ENCODE measurements at regions not wholly inside any gene's neighbourhood (a gene's known extent, or its start where the extent isn't known, plus 50 kb on each side); places are given as distances from the start of the nearest gene placed in this dataset.

DNA sequence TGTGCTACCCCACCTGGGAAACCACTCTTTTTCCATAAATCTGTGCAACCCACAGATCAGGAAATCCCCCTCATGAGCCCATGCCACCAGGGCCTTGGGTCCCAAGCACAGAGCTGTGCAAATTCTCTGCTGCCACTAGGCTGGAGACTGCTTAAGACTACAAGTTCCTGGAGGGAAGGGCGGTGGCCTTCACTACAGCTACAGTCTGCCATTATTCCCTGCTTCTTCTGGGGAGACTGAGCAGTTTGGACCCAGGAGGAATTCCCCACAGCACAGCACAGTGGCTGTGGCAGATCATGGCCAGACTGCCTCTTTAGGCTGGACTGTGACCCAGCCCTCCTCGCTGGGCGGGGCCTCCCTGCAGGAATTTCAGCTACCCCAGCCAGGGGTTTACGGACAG lies 89.7 kb upstream of the GRB10 start:
- Histone ChIP-seq H3K9me3 (no peaks in the 10 kb centered on the region), H3K27ac (no peak overlapping the region), H3K4me3 (no peak overlapping the region), H3K4me1 (no peaks in the 10 kb centered on the region), H3K36me3 (no peaks in the 10 kb centered on the region), H3K27me3 (no peaks in the 10 kb centered on the region)
- DNase-seq (no peak), ATAC-seq (no peak)
- intact Hi-C loops (cut with DNase I; ENCODE audit: low total_unique reads): no loop called here
- TF ChIP-seq, protein P1, sequence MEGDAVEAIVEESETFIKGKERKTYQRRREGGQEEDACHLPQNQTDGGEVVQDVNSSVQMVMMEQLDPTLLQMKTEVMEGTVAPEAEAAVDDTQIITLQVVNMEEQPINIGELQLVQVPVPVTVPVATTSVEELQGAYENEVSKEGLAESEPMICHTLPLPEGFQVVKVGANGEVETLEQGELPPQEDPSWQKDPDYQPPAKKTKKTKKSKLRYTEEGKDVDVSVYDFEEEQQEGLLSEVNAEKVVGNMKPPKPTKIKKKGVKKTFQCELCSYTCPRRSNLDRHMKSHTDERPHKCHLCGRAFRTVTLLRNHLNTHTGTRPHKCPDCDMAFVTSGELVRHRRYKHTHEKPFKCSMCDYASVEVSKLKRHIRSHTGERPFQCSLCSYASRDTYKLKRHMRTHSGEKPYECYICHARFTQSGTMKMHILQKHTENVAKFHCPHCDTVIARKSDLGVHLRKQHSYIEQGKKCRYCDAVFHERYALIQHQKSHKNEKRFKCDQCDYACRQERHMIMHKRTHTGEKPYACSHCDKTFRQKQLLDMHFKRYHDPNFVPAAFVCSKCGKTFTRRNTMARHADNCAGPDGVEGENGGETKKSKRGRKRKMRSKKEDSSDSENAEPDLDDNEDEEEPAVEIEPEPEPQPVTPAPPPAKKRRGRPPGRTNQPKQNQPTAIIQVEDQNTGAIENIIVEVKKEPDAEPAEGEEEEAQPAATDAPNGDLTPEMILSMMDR (IDR thresholded peaks at IDR 0.05 in 4 of 5, conservative IDR thresholded peaks at IDR 0.05 in 1 of 5): no peak
- TF ChIP-seq POLR2A (IDR thresholded peaks at IDR 0.05): no peak
- in situ Hi-C loops (cut with MboI; ENCODE audit: low sequenced_read_pairs in 4 of 4): no loop called here

DNA sequence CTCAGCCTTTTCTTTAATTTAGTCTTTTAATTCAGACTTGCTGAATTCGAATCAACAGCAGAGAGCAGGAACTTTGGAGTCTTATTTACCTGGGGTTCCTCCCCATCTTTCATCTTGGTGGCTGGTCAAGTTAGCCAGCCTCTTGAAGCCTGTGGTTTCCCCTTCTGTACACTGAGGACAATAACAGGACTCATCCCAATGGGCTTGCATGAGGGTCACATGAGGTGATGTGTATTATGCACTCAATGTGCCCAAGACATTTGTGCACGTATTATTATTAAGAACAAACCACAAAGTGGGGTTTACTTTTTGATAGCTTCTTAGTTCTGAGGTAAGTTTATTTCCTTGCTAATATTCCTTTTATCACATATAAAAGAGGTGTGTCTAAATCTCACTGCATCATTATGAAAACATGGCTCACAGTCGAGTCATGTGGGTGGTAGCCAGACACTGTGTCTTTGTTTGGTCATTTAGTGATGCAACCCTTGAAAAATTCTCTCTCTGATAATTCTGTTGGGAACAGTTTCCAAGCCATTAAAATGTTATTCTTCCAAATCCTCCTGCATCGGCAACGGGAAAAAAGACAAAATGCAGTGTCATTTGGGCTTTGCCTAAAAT lies 86.5 kb upstream of the GRB10 start:
- in situ Hi-C loops (cut with MboI; ENCODE audit: low sequenced_read_pairs in 4 of 4): no loop called here
- no peak for TF ChIP-seq POLR2A (IDR thresholded peaks at IDR 0.05)
- TF ChIP-seq, protein P1 (IDR thresholded peaks at IDR 0.05 in 4 of 5, conservative IDR thresholded peaks at IDR 0.05 in 1 of 5): no peak
- no peak overlapping the region for H3K4me3 ChIP-seq
- H3K9me3 ChIP-seq: no peaks in the 10 kb centered on the region
- H3K4me1 ChIP-seq: peaks cover 0 to 6% of the 10 kb centered on the region in 2 donors
- intact Hi-C loops (cut with DNase I; ENCODE audit: low total_unique reads): no loop called here
- no peaks in the 10 kb centered on the region for H3K27me3 ChIP-seq
- ATAC-seq (peak; percentile 56 to 62), DNase-seq (no peak)
- no peak overlapping the region for H3K27ac ChIP-seq
- no peaks in the 10 kb centered on the region for H3K36me3 ChIP-seq

DNA sequence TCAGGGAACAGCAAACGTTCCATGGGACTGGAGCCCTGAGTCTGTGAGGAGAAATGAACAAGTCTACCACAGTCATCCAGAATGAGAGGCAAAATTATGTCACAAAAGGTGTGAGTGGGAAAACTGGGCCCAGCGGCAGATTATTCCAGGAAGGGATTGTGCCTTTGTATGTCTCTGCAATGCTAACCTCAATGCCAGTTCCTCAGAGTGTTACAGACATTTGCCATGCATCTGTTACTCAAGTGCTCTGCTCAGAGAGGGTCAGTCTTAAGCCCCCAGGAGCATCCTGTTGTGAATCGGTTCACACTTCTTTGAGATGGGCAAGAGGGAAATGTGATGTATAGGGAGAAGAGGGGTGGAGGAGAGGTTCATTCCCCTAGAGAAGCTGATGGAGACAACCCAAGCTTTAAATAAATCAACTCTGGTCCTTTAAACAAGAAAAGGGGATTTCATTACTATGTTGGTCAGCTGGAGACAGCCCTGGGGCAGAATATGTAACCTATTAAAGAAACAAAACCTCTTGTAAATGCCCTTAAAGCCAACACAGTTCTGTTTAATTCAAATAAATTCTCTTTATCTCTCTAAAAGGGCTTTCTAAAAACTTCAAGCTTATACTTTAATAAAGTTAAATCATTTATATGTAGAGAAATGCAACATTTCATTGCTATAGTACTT lies 85.9 kb upstream of the GRB10 start:
- Histone ChIP-seq H3K4me3 (no peak overlapping the region), H3K36me3 (no peaks in the 10 kb centered on the region), H3K27ac (no peak overlapping the region), H3K9me3 (no peaks in the 10 kb centered on the region), H3K27me3 (no peaks in the 10 kb centered on the region), H3K4me1 (peaks cover 0 to 6% of the 10 kb centered on the region in 2 donors)
- in situ Hi-C loops (cut with MboI; ENCODE audit: low sequenced_read_pairs in 4 of 4) (no loop called here), intact Hi-C loops (cut with DNase I; ENCODE audit: low total_unique reads) (no loop called here)
- no peak for DNase-seq
- ATAC-seq: no peak
- TF ChIP-seq, protein P1 (IDR thresholded peaks at IDR 0.05 in 4 of 5, conservative IDR thresholded peaks at IDR 0.05 in 1 of 5): no peak
- TF ChIP-seq POLR2A (IDR thresholded peaks at IDR 0.05): no peak

DNA sequence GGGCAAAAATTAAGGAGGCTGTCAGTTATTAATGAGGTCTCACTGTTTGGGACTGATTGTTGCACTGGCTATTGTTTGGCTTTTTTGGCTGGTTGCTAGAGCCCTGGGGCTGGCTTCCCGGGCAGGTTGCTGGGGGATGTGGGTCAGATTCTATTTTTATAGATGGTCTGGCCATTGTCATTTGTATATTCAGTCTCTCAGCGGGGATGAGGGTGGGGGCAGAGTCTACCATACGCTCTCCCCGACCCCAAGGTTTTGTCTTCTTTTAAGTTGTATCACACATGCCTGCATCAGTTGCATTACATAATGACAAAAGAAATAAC lies 84.3 kb upstream of the GRB10 start:
- in situ Hi-C loops (cut with MboI; ENCODE audit: low sequenced_read_pairs in 4 of 4): no loop called here
- no peak for ATAC-seq
- H3K27ac ChIP-seq: no peak overlapping the region

More for the DNA sequence above, 84.3 kb upstream of the GRB10 start:
- H3K4me3 ChIP-seq: no peak overlapping the region
- no peak for TF ChIP-seq POLR2A (IDR thresholded peaks at IDR 0.05)
- TF ChIP-seq, protein P1 (IDR thresholded peaks at IDR 0.05 in 4 of 5, conservative IDR thresholded peaks at IDR 0.05 in 1 of 5): no peak
- peaks cover 0 to 6% of the 10 kb centered on the region in 2 donors for H3K4me1 ChIP-seq
- H3K9me3 ChIP-seq: no peaks in the 10 kb centered on the region
- intact Hi-C loops (cut with DNase I; ENCODE audit: low total_unique reads): no loop called here
- H3K36me3 ChIP-seq: no peaks in the 10 kb centered on the region
- no peaks in the 10 kb centered on the region for H3K27me3 ChIP-seq
- DNase-seq: no peak

Measured in gastrocnemius medialis (tissue), 4 donors.